Kidney (tissue), 13 donors: ENCODE measurements at regions not wholly inside any gene's neighbourhood (a gene's known extent, or its start where the extent isn't known, plus 50 kb on each side); places are given as distances from the start of the nearest gene placed in this dataset.

Source experiments
- DNase-seq, 5 donors: peaks; one replicate each; pipeline ENCODE4 v3.0.0-alpha.2; 2013 to 2020
- FAIRE-seq: peaks from 2 replicates; lab custom pipeline; 2012; peaks lifted over from hg19 to GRCh38; lab: Jason Lieb, UNC
- H3K27ac ChIP-seq, 2 donors: one replicate each; pipeline ENCODE4 v1.7.0; 2013; ENCODE audit warnings: low read depth in 2 of 2, low read length in 2 of 2, inconsistent platforms in 1 of 2
- H3K27me3 ChIP-seq: one replicate; pipeline ENCODE4 v1.7.1; 2013; ENCODE audit warnings: low read length, inconsistent platforms; ENCODE audit not compliant: control insufficient read depth, insufficient read depth
- H3K36me3 ChIP-seq, 3 donors: one replicate each; pipeline versions ENCODE4 v1.7.0 to v1.7.1; 2013; ENCODE audit warnings: low read length in 3 of 3, control low read depth in 1 of 3, inconsistent platforms in 1 of 3; ENCODE audit not compliant: insufficient read depth in 3 of 3, control insufficient read depth in 2 of 3
- H3K4me1 ChIP-seq, 3 donors: one replicate each; pipeline versions ENCODE4 v1.7.0 to v1.7.1; 2013; ENCODE audit warnings: low read length in 3 of 3, inconsistent platforms in 1 of 3, low read depth in 1 of 3; ENCODE audit not compliant: control insufficient read depth in 2 of 3, insufficient read depth in 2 of 3
- H3K4me3 ChIP-seq, 3 donors: one replicate each; pipeline versions ENCODE4 v1.7.0 to v1.8.1; 2013; ENCODE audit warnings: low read length in 3 of 3, control low read depth in 1 of 3, inconsistent platforms in 1 of 3
- H3K9ac ChIP-seq, 3 donors: one replicate each; pipeline versions ENCODE4 v1.7.0 to v1.7.1; 2013; ENCODE audit warnings: low read length in 3 of 3, control low read depth in 1 of 3, inconsistent platforms in 1 of 3
- H3K9me3 ChIP-seq, 3 donors: one replicate each; pipeline versions ENCODE4 v1.7.0 to v1.7.1; 2013; ENCODE audit warnings: low read length in 3 of 3, control low read depth in 1 of 3, inconsistent platforms in 1 of 3; ENCODE audit not compliant: control insufficient read depth in 2 of 3, insufficient read depth in 1 of 3
- intact Hi-C: fragments of 100-400 bp; cut with DNase I; formaldehyde crosslinking; loops from one replicate; pipeline ENCODE4 v1.11.1; 2022
- TF ChIP-seq, protein P1 (sequence below): IDR thresholded peaks from 3 replicates; pipeline ENCODE4 v1.5.1; 2012; ENCODE audit warnings: mild to moderate bottlenecking, moderate library complexity, borderline replicate concordance; ENCODE audit not compliant: insufficient read depth; ENCODE audit errors: extremely low read depth
- donor health status: control.
- donor health status: control.
- donor health status: control.
- donor health status: control.
- donor health status: control.
- donor health status: DM: yes; HTN: yes; CAD: no.
- donor health status: Normal renal cell carcinoma (clear cell type).

GRCh38 chr2:239903210-239903609 lies 121.9 kb downstream of the NDUFA10 start:
- H3K4me1 ChIP-seq: no peaks in the 10 kb centered on the region
- H3K4me3 ChIP-seq: no peak overlapping the region
- no peaks in the 10 kb centered on the region for H3K36me3 ChIP-seq
- H3K9ac ChIP-seq: no peak overlapping the region
- H3K27ac ChIP-seq: no peak overlapping the region
- no peaks in the 10 kb centered on the region for H3K27me3 ChIP-seq
- FAIRE-seq: no peak
- TF ChIP-seq, protein P1, sequence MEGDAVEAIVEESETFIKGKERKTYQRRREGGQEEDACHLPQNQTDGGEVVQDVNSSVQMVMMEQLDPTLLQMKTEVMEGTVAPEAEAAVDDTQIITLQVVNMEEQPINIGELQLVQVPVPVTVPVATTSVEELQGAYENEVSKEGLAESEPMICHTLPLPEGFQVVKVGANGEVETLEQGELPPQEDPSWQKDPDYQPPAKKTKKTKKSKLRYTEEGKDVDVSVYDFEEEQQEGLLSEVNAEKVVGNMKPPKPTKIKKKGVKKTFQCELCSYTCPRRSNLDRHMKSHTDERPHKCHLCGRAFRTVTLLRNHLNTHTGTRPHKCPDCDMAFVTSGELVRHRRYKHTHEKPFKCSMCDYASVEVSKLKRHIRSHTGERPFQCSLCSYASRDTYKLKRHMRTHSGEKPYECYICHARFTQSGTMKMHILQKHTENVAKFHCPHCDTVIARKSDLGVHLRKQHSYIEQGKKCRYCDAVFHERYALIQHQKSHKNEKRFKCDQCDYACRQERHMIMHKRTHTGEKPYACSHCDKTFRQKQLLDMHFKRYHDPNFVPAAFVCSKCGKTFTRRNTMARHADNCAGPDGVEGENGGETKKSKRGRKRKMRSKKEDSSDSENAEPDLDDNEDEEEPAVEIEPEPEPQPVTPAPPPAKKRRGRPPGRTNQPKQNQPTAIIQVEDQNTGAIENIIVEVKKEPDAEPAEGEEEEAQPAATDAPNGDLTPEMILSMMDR: no peak
- DNase-seq: peak in 1 of 5 donors; percentile 5
- H3K9me3 ChIP-seq: no peaks in the 10 kb centered on the region
- intact Hi-C loops: no loop called here

DNA sequence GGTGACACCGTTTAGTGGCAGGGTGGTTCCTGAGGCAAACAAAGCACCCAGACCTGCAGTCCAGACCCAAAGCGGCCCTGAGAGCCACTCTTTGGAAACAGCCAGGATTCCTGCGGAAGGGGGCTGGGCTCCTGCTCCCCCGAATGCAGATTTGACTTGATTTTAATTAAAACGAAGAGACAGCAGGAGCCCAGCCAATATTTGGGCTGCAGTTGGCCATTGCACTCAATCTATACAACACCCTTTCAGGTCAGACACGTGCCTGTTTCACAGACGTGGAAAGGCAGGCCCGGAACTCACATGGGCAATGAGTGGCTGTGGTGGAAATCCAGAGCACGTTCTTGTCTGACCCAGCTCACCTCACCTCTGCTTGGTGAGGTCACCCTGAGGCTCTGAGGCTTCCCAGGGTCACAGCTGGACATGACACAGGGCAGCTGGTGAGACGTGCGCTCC lies 122.4 kb downstream of the NDUFA10 start:
- FAIRE-seq (no peak), DNase-seq (peak in 2 of 5 donors; percentile 15 to 34)
- Histone ChIP-seq H3K9me3 (no peaks in the 10 kb centered on the region), H3K36me3 (no peaks in the 10 kb centered on the region), H3K4me1 (no peaks in the 10 kb centered on the region), H3K4me3 (no peak overlapping the region), H3K27me3 (no peaks in the 10 kb centered on the region), H3K27ac (no peak overlapping the region), H3K9ac (no peak overlapping the region)
- TF ChIP-seq, protein P1: no peak
- intact Hi-C loops: no loop called here

GRCh38 chr2:239898292-239898925 lies 126.7 kb downstream of the NDUFA10 start:
- no peaks in the 10 kb centered on the region for H3K36me3 ChIP-seq
- no peaks in the 10 kb centered on the region for H3K27me3 ChIP-seq
- intact Hi-C loops: no loop called here
- H3K4me3 ChIP-seq: no peak overlapping the region
- no peaks in the 10 kb centered on the region for H3K9me3 ChIP-seq
- no peaks in the 10 kb centered on the region for H3K4me1 ChIP-seq
- H3K27ac ChIP-seq: no peak overlapping the region
- TF ChIP-seq, protein P1: no peak
- FAIRE-seq (no peak), DNase-seq (no peak)
- H3K9ac ChIP-seq: no peak overlapping the region
